Stimulated activated naive CD8-positive, alpha-beta T cell treated with anti-CD3 and anti-CD28 coated beads, Interleukin-15, amount 100 ng/mL, for 72 hours (primary cell): ENCODE measurements at regions not wholly inside any gene's neighbourhood (a gene's known extent, or its start where the extent isn't known, plus 50 kb on each side); places are given as distances from the start of the nearest gene placed in this dataset.
"Not testable (repeated sequence)": the region's sequence is repeated elsewhere in the genome, so short reads cannot be mapped to it uniquely, and the experiment has no call there.

Source experiments
- ATAC-seq: fragments of 150-1000 bp; cut with Tn5 transposase; 2 replicates; pipeline ENCODE4 v1.10.0; 2021; ENCODE audit warnings: mild to moderate bottlenecking, moderate library complexity
- DNase-seq, 2 donors: peaks; one replicate each; pipeline ENCODE4 v3.0.0; 2021 to 2022
- H3K27ac Mint-ChIP-seq, 2 donors: one replicate each; pipeline ENCODE4 v1.8.0; 2022; ENCODE audit warnings: mild to moderate bottlenecking in 2 of 2, mixed read lengths in 2 of 2, moderate library complexity in 2 of 2
- H3K27me3 Mint-ChIP-seq: one replicate; pipeline ENCODE4 v1.8.0; 2022; ENCODE audit warnings: mixed read lengths
- H3K4me1 Mint-ChIP-seq: one replicate; pipeline ENCODE4 v1.8.0; 2022; ENCODE audit warnings: mild to moderate bottlenecking, mixed read lengths
- H3K4me3 Mint-ChIP-seq, 2 donors: one replicate each; pipeline ENCODE4 v1.8.0; 2022; ENCODE audit warnings: mild to moderate bottlenecking in 2 of 2, mixed read lengths in 2 of 2, moderate library complexity in 1 of 2
- H3K9me3 Mint-ChIP-seq, 2 donors: one replicate each; pipeline ENCODE4 v1.8.0; 2022; ENCODE audit warnings: mixed read lengths in 2 of 2

DNA sequence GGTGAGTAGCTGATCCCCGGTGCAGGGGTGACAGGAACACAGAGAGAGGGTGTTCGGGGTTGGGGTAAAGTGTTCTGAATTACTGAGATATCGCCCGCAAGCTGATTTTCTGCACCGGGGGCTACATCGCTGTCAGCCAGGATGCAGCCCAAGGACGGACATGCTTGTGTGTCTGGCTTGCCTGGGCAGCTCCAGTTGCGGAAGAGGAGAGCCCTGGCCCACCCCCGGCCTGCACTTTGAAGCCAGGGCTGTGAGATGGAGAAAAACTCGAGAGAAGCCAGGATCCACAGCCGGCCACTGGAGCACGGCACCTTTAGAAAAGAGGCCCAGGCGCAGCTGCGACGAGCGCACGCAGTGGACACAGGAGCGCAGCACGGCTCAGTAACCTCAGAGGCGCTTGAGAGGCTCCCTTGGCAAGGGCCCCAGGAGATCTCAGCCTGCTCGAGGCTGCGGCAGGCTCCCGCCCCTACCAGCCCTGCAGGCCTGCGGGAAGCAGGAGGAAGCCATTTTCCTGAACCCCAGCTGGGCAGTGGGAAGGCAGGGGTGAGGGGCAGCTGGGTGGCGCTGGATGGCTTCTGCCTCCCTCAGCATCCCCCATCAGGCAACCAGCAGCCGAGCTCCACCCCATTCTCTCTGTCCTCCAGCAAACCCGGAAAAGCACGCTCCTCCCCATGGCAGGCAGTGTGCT, 59.2 kb downstream of the C9orf50 start:
- H3K4me3 Mint-ChIP-seq = no peak overlapping the region
- peaks cover 10% of the 10 kb centered on the region for H3K4me1 Mint-ChIP-seq
- ATAC-seq = no peak
- H3K27me3 Mint-ChIP-seq = peaks cover 20% of the 10 kb centered on the region
- no peak for DNase-seq
- no peaks in the 10 kb centered on the region for H3K9me3 Mint-ChIP-seq
- no peak overlapping the region for H3K27ac Mint-ChIP-seq

DNA sequence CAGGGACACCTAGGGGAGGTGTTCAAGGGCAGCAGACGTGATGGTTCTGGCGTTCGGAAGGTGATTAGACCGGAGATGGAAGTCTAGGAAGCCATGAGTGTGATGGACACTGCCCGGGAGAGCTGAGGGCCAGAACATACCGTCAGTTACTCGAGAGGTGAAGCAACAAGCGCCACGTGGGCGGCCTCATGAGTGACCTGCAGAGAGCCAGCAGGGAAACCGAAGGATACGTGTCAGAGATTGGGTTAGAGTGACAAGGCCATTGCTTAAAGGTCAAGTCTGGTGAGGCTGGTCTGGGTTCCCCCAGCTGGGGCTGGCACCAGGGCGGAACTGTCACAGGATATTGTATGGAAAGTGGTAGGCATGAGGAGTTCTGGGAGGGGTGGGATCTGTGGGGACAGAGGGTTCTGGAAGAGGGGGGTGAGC, 60.0 kb downstream of the C9orf50 start:
- Mint-ChIP-seq H3K4me3 (no peak overlapping the region), H3K9me3 (no peaks in the 10 kb centered on the region), H3K27ac (no peak overlapping the region), H3K4me1 (peaks cover 10% of the 10 kb centered on the region), H3K27me3 (peaks cover 14% of the 10 kb centered on the region)
- ATAC-seq = no peak
- no peak for DNase-seq

DNA sequence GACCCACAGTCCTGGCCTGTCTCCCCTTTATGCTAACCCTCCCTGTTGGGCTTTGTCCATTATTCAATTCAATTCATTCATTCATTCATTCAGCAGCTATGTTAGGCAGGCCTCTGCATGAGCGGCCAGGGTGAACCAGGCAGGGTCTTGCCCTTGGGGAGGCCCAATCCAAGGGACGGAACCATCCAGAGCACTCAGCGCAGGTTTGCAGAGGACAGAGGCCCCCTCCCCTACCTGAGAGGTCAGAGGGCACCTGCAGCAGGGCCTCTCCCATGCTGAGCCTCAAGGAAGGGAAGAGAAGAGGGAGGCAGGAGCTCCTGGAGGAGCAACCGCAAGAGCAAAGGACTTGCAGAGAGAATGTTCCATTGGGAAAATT, 61.4 kb downstream of the C9orf50 start:
- H3K9me3 Mint-ChIP-seq = no peaks in the 10 kb centered on the region
- H3K27me3 Mint-ChIP-seq = peaks cover 11% of the 10 kb centered on the region
- H3K27ac Mint-ChIP-seq = no peak overlapping the region
- ATAC-seq (no peak), DNase-seq (no peak)
- H3K4me1 Mint-ChIP-seq = peaks cover 10% of the 10 kb centered on the region
- H3K4me3 Mint-ChIP-seq = no peak overlapping the region

DNA sequence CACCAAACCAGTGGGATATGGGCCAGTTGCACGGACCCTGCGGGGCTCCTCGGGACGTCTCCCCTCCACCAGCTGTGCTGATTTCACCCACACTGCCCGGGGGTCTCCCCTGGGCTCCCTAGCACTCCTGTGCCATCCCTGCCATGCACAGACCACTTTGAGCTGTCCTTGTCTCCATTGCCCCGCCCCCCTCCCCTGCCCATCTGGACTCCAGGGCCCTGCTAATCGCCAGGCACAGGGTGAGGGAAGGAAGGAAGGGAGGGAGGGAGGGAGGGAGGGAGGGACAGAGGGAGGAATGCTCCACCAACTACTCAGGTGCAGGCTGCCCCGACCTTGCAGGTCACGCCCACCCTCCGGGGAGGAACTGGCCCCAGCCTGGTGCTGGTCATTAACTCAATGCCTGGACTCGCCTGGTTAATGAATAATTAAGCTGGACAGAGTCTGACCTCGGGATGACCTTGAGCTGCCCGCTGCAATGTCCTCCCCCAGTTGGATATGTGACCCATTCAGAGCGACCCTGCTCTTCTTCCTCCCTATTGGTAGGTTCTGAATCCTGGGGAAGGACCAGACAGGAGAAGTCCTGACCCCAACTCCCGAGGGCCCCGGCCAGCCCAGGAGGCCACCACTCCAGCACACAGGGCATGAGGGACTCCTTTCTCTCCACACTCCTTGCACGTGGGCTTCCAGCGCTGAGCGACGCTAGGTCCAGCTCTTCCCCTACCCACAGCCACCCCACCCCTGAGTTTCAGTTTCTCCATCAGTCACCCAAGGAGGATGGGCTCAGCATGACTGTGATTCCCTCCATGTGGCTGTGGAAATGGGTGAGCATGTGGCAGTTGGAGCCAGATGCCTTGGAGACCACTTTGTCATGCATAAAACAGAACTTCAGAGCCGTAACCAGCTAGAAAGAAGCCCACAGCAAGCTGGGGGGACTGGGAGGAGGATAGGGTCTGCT, 62.1 kb downstream of the C9orf50 start:
- Mint-ChIP-seq H3K4me3 (no peak overlapping the region), H3K27ac (peak overlapping the region in 1 of 2 donors; percentile 38)
- DNase-seq = no peak

DNA sequence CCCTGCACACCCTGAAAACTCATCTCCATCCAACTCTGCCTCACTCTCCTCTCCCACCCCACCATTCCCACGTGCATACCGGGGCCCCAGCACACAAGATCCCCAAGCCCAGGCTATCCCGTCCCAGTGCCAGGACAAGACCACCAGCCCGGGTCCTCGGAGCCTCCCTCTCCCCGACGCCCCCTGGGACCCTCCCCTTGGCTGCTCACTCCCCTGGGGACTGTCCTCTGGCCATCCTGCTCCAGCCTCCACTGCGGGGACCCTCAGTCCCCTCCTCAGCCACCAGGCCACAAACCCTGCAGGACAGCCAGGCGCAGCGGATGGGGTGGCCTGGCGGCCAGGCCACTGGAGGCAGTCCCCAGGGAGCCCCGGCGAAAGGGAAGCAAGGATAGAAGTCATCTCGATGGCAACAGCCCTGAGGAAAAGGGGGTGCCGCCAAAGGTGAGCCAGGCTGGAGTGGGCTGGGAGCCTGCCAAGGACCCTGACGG, 62.8 kb downstream of the C9orf50 start:
- H3K4me1 Mint-ChIP-seq = peaks cover 10% of the 10 kb centered on the region
- no peak overlapping the region for H3K27ac Mint-ChIP-seq
- DNase-seq = no peak
- H3K27me3 Mint-ChIP-seq = peaks cover 16% of the 10 kb centered on the region
- no peak overlapping the region for H3K4me3 Mint-ChIP-seq
- H3K9me3 Mint-ChIP-seq = no peaks in the 10 kb centered on the region
- peak; percentile 39 for ATAC-seq

More for the DNA sequence above, 62.1 kb downstream of the C9orf50 start:
- H3K27me3 Mint-ChIP-seq = peaks cover 11% of the 10 kb centered on the region
- no peaks in the 10 kb centered on the region for H3K9me3 Mint-ChIP-seq
- ATAC-seq = no peak
- peaks cover 10% of the 10 kb centered on the region for H3K4me1 Mint-ChIP-seq

DNA sequence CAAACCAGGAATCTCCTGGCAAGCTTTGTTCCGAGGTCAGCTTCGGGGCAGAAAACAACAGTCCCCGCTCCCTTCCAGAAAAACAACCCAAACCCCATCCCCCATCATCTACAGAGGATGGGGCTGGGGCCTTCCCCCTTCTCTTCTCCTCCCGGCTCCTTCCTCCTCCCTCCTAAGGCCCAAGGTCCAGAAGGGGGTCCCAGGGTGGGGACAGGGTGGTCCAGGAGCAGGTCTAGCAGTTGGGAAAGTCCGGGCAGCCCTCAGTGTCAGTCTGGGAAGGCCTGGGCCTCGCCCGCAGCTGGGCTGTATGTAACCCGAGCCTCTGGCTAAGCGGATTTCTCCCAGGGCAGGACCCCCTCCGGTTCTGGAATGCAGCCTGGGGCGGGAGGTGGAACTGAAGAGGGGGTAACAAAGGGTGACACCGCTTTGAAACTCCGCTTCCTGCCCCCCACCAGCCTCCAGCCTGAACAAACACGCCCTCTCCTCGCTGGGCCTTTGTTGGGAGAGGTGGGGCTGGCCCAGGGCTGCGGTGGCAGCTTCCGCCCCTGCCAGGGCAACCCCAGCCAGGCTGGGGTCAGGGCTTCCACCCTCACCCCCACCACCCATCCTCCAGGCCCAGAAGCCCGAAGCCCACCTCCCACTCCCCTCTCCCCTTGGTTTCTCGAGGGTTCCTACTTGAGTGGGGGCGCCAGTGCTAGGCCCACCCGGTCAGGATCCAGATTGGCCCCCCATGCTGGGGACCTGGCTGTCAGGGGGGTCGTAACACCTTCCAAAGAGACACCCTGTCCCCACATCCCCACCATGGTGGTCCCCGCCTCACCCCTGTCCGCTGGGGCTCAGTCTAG, 63.5 kb downstream of the C9orf50 start:
- Mint-ChIP-seq H3K27ac (peak overlapping the region in 1 of 2 donors; percentile 6), H3K4me1 (peaks cover 10% of the 10 kb centered on the region), H3K4me3 (no peak overlapping the region), H3K9me3 (no peaks in the 10 kb centered on the region), H3K27me3 (peaks cover 20% of the 10 kb centered on the region)
- ATAC-seq = peak; percentile 62
- DNase-seq = no peak

DNA sequence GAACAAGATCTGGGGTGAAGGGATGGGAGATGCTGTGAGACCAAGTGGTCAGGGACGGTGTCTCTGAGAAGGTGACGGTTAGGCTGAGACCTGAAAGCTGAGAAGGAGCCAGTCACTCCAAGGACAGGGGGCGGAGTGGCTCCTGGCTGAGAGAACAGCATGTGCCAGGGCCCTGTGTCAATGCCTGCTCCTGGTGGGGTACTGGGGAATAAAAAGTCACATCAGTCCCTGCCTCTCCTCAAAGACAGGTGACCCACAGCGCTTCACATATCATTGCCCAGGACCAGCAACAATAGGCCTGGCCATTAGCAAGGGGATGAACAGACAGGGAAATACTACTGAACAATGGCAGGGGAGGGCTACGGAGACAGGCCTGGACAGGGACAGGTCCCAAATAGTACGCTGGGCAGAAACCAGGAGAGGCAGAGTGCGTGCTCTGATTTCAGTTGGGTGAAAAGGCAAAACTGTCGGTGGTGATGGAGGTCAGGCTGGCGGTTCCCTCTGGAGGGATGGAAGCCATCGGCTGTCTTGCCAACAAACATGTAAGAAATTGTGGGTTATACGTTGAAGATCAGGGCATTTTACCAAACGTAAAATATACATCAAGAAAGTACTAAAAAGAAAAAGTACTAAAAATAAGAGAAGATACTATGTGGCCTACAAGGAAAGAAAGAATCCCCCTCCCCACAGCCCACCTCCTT, 64.3 kb downstream of the C9orf50 start:
- H3K27me3 Mint-ChIP-seq = peaks cover 25% of the 10 kb centered on the region
- H3K9me3 Mint-ChIP-seq = no peaks in the 10 kb centered on the region
- no peak overlapping the region for H3K4me3 Mint-ChIP-seq
- no peak for DNase-seq
- peaks cover 10% of the 10 kb centered on the region for H3K4me1 Mint-ChIP-seq
- no peak overlapping the region for H3K27ac Mint-ChIP-seq
- ATAC-seq = no peak

DNA sequence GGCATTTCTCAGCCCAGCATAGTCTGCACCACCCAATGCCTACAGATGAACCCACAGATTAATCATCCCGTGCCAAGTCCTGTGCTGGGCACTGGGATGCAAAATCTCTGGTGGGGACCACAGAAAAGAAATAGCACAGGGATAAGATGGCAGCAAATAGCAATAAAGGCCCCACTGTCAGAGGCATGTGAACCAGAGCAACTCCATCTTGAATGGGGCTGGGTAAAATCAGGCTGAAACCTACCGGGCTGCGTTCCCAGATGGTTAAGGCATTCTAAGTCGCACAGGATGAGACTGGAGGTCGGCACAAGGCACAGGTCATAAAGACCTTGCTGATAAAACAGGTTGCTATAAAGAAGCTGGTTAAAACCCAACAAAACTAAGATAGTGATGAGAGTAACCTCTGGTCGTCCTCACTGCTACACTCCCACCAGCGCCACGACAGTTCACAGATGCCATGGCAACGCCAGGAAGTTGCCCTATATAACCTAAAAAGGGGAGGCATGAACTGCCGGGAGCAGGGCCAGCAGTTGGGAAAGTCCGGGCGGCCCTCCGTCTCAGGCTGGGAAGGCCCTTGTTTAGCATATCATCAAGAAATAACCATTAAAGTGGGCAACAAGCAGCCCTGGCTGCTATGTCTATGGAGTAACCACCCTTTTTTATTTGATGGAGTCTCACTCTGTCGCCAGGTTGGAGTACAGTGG, 65.2 kb downstream of the C9orf50 start:
- DNase-seq = no peak
- H3K4me1 Mint-ChIP-seq = peaks cover 12% of the 10 kb centered on the region
- H3K27me3 Mint-ChIP-seq = peaks cover 26% of the 10 kb centered on the region
- no peak for ATAC-seq
- no peaks in the 10 kb centered on the region for H3K9me3 Mint-ChIP-seq
- H3K27ac Mint-ChIP-seq = peak overlapping the region; percentile 27 to 63
- no peak overlapping the region for H3K4me3 Mint-ChIP-seq

DNA sequence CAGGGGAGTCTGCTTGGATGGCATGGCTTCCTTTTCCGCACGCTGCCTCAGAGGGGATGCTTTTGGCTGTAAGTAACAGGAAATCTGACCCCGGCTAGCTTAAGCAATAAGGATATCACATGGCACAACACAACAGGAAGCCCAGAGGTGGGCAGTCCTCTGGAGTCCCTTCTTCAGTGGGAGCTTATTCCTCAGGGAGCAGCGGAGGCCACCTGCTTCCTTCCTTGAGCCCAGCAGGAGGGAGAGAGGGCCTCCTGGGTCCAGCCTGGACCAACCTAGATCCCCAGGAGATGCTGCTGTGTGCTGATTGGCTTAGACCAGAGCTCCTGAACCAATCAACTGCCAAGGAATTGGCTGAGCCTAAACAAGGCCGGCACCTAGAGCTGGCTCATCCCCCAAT, 66.3 kb downstream of the C9orf50 start:
- H3K27me3 Mint-ChIP-seq = peaks cover 34% of the 10 kb centered on the region
- no peak overlapping the region for H3K4me3 Mint-ChIP-seq
- H3K4me1 Mint-ChIP-seq = peaks cover 19% of the 10 kb centered on the region
- ATAC-seq (no peak), DNase-seq (no peak)
- H3K27ac Mint-ChIP-seq = no peak overlapping the region
- no peaks in the 10 kb centered on the region for H3K9me3 Mint-ChIP-seq

DNA sequence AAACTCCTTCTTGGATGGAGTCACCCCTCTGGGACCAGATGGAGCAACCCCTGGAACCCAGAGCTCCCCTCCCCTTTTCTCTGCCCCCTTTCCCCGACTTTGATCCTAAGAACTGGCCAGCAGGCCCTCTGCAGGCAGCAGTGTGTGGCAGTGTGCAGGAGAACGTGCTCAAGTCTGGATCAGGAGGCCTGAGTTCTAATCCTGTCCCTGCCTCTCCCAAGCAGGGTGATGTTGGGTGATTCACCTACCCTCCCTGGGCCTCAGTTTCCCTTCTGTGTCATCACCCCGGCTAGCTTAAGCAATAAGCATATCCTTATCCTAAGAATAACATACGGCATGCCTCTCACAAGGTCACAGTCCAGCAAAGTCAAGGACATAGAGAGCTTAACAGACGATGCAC, 67.6 kb downstream of the C9orf50 start:
- Mint-ChIP-seq H3K4me3 (no peak overlapping the region), H3K9me3 (no peaks in the 10 kb centered on the region), H3K27ac (no peak overlapping the region), H3K27me3 (peaks cover 48% of the 10 kb centered on the region), H3K4me1 (peaks cover 20% of the 10 kb centered on the region)
- no peak for DNase-seq
- no peak for ATAC-seq

DNA sequence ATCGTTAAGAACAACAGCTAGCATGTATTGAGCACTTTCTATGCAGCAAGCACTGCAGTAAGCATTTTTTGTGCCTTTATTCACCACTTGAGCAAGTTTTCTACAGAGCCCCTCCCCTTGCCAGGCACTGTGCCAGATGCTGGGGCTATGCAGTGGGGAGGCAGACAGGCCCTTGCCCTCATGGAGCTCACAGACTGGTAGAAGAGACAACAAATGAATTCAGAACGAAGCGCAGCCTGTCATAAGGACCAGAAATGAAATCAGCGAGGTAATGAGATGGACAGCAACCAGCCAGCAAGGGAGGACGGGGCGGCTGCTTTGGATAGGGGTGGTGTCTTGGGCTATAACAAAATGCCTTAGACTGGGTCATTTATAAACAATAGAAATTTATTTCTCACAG, 68.8 kb downstream of the C9orf50 start:
- H3K27ac Mint-ChIP-seq = no peak overlapping the region
- DNase-seq = no peak
- H3K9me3 Mint-ChIP-seq = no peaks in the 10 kb centered on the region
- H3K4me3 Mint-ChIP-seq = no peak overlapping the region
- ATAC-seq = no peak
- H3K4me1 Mint-ChIP-seq = peaks cover 14% of the 10 kb centered on the region
- peaks cover 51% of the 10 kb centered on the region for H3K27me3 Mint-ChIP-seq

DNA sequence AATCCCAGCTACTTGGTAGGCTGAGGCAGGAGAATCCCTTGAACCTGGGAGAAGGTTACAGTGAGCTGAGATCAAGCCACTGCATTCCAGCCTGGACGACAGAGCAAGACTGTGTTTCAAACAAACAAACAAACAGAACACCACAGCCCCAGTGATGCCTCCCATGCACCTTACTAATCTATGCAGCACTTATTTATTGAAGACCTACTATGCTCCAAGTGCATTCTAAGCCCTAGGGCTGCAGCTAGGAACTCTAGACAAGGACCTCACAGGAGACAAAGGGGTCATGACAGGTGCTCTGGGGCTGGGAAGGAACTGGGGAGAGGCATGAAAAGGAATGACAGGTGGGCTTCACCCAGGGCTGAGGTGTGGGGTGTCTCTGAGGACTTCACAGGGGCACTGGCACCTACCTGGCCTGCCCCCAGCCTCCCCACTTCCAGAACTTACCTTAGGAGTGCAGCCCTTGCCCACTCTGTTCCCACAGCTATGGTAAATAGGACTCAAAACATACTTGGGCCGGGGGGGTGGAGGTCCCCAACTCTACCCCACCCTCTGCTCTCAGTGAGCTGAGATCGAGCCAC, 69.4 kb downstream of the C9orf50 start:
- no peak for ATAC-seq
- peaks cover 56% of the 10 kb centered on the region for H3K27me3 Mint-ChIP-seq
- H3K9me3 Mint-ChIP-seq = no peaks in the 10 kb centered on the region
- peaks cover 14% of the 10 kb centered on the region for H3K4me1 Mint-ChIP-seq
- no peak for DNase-seq
- no peak overlapping the region for H3K27ac Mint-ChIP-seq
- H3K4me3 Mint-ChIP-seq = peak overlapping the region in 1 of 2 donors; percentile 87

DNA sequence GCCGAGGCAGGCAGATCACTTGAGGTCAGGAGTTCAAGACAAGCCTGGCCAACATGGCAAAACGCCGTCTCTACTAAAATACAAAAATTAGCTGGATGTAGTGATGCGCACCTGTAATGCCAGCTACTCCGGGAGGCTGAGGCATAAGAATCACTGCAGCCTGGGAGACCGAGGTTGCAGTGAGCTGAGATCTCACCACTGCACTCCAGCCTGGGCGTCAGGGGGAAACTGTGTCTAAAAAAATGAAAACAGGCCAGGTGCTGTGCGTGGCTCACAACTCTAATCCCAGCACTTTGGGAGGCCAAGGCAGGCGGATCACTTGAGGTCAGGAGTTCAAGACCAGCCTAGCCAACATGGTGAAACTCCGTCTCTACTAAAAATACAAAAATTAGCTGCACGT, 69.9 kb downstream of the C9orf50 start:
- H3K27ac Mint-ChIP-seq = not testable (repeated sequence)
- peaks cover 61% of the 10 kb centered on the region for H3K27me3 Mint-ChIP-seq

DNA sequence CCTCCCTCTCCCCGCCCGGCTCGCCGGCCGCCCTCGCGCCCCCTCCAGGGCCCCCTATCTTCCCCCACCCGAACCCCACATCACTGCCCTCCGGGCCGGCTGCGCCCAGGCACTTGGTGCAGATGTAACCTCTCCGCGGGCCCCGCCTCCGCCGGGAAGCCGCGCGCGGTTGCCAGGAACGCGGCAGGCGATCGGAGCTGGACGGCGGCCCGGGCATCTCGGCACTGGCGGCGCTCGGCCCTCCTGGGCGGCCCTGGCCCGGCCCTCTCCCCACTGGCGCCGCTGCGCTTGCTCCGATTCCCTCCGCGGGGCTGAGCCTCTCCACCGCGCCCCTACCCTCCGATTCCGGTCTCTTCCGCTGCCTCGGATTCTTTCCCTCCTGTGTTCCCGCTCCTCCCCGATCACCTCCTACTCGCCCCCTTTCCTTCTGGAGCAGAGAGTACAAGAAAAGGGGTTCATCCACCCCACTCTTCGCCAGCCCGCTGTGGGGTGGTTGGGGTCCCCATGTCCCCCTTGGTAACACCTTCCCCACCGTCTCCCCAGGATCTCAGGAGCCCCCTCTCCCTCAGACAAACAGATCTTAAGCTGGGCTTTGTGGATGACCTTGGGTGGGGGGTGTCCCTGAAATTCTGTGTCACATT, 70.6 kb downstream of the C9orf50 start:
- Mint-ChIP-seq H3K4me3 (peak overlapping the region; percentile 85 to 87), H3K4me1 (peaks cover 14% of the 10 kb centered on the region), H3K27me3 (peaks cover 67% of the 10 kb centered on the region), H3K27ac (no peak overlapping the region), H3K9me3 (no peaks in the 10 kb centered on the region)
- DNase-seq = no peak
- peak; percentile 69 for ATAC-seq

More for the DNA sequence above, 69.9 kb downstream of the C9orf50 start:
- not testable (repeated sequence) for H3K9me3 Mint-ChIP-seq, DNase-seq, ATAC-seq
- H3K4me3 Mint-ChIP-seq = peak overlapping the region in 1 of 2 donors; percentile 87
- peaks cover 14% of the 10 kb centered on the region for H3K4me1 Mint-ChIP-seq
